Kidney (tissue), 13 donors: ENCODE measurements at regions not wholly inside any gene's neighbourhood (a gene's known extent, or its start where the extent isn't known, plus 50 kb on each side); places are given as distances from the start of the nearest gene placed in this dataset.

Experiments used
- DNase-seq, 5 donors: peaks; one replicate each; pipeline ENCODE4 v3.0.0-alpha.2; 2013 to 2020
- FAIRE-seq: peaks from 2 replicates; lab custom pipeline; 2012; peaks lifted over from hg19 to GRCh38; lab: Jason Lieb, UNC
- H3K27ac ChIP-seq, 2 donors: one replicate each; pipeline ENCODE4 v1.7.0; 2013; ENCODE audit warnings: low read depth in 2 of 2, low read length in 2 of 2, inconsistent platforms in 1 of 2
- H3K27me3 ChIP-seq: one replicate; pipeline ENCODE4 v1.7.1; 2013; ENCODE audit warnings: low read length, inconsistent platforms; ENCODE audit not compliant: control insufficient read depth, insufficient read depth
- H3K36me3 ChIP-seq, 3 donors: one replicate each; pipeline versions ENCODE4 v1.7.0 to v1.7.1; 2013; ENCODE audit warnings: low read length in 3 of 3, control low read depth in 1 of 3, inconsistent platforms in 1 of 3; ENCODE audit not compliant: insufficient read depth in 3 of 3, control insufficient read depth in 2 of 3
- H3K4me1 ChIP-seq, 3 donors: one replicate each; pipeline versions ENCODE4 v1.7.0 to v1.7.1; 2013; ENCODE audit warnings: low read length in 3 of 3, inconsistent platforms in 1 of 3, low read depth in 1 of 3; ENCODE audit not compliant: control insufficient read depth in 2 of 3, insufficient read depth in 2 of 3
- H3K4me3 ChIP-seq, 3 donors: one replicate each; pipeline versions ENCODE4 v1.7.0 to v1.8.1; 2013; ENCODE audit warnings: low read length in 3 of 3, control low read depth in 1 of 3, inconsistent platforms in 1 of 3
- H3K9ac ChIP-seq, 3 donors: one replicate each; pipeline versions ENCODE4 v1.7.0 to v1.7.1; 2013; ENCODE audit warnings: low read length in 3 of 3, control low read depth in 1 of 3, inconsistent platforms in 1 of 3
- H3K9me3 ChIP-seq, 3 donors: one replicate each; pipeline versions ENCODE4 v1.7.0 to v1.7.1; 2013; ENCODE audit warnings: low read length in 3 of 3, control low read depth in 1 of 3, inconsistent platforms in 1 of 3; ENCODE audit not compliant: control insufficient read depth in 2 of 3, insufficient read depth in 1 of 3
- intact Hi-C: fragments of 100-400 bp; cut with DNase I; formaldehyde crosslinking; loops from one replicate; pipeline ENCODE4 v1.11.1; 2022
- TF ChIP-seq, protein P1 (sequence below): IDR thresholded peaks from 3 replicates; pipeline ENCODE4 v1.5.1; 2012; ENCODE audit warnings: mild to moderate bottlenecking, moderate library complexity, borderline replicate concordance; ENCODE audit not compliant: insufficient read depth; ENCODE audit errors: extremely low read depth
- donor health status: control.
- donor health status: control.
- donor health status: control.
- donor health status: control.
- donor health status: control.
- donor health status: DM: yes; HTN: yes; CAD: no.
- donor health status: Normal renal cell carcinoma (clear cell type).

DNA sequence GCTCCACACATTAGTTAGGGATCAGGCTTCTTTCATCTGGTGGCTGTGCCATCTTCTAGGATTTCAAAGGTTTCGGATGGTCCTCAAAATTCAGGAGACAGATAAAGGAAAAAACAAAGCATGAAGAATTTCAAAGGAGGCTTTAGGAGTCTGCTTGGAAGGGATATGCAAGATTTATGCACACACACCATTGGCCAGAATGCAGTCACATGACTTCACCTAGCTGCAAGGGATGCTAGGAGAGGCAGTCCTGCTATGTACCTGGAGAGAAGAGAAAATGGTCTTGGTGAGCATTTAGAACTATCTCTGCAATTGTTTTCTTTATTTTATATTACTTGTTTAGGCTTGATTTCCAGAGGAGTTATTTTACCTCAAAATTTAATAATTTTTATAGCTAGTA lies 174.6 kb downstream of the PCTP start:
- FAIRE-seq: no peak
- H3K27ac ChIP-seq: no peak overlapping the region
- no peaks in the 10 kb centered on the region for H3K27me3 ChIP-seq
- no peak overlapping the region for H3K9ac ChIP-seq
- intact Hi-C loops: no loop called here
- TF ChIP-seq, protein P1, sequence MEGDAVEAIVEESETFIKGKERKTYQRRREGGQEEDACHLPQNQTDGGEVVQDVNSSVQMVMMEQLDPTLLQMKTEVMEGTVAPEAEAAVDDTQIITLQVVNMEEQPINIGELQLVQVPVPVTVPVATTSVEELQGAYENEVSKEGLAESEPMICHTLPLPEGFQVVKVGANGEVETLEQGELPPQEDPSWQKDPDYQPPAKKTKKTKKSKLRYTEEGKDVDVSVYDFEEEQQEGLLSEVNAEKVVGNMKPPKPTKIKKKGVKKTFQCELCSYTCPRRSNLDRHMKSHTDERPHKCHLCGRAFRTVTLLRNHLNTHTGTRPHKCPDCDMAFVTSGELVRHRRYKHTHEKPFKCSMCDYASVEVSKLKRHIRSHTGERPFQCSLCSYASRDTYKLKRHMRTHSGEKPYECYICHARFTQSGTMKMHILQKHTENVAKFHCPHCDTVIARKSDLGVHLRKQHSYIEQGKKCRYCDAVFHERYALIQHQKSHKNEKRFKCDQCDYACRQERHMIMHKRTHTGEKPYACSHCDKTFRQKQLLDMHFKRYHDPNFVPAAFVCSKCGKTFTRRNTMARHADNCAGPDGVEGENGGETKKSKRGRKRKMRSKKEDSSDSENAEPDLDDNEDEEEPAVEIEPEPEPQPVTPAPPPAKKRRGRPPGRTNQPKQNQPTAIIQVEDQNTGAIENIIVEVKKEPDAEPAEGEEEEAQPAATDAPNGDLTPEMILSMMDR: no peak
- H3K9me3 ChIP-seq: peaks cover 0 to 4% (median 0%) of the 10 kb centered on the region in 3 donors
- no peak for DNase-seq
- no peaks in the 10 kb centered on the region for H3K4me1 ChIP-seq
- no peak overlapping the region for H3K4me3 ChIP-seq
- no peaks in the 10 kb centered on the region for H3K36me3 ChIP-seq

DNA sequence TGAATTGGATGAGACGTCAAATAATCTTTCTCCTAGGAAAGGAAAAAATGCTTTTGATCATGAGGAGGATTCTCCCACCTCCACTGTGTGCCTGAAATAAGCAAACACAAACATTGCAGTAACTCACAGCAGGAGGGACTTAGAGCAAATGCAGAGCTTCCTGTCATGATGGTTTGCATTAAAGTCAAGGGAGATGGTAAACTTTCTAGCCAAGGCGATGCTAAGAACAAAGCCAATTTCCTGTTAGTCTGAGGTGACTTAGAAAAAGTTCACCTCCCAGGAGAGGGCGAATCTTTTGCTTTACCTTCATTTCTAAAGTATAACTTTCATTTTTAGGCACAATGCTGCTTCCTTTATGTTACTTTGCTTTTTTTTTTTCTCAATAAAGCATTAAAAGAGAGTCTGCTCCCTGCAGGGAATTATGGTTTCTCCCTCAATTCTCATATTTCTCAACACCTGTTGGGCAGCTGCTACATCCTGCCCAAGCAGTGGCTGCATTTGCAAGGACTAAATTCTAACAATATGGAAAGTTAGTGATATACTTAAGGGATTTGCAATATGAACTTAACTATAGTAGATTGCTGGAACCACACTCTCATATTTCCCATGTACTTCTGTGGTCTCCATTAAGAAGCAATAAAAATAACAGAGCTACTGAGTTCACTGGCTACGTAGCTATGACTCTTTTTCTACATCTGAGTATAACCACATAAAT lies 175.6 kb downstream of the PCTP start:
- FAIRE-seq (no peak), DNase-seq (no peak)
- H3K27ac ChIP-seq: no peak overlapping the region
- no peaks in the 10 kb centered on the region for H3K36me3 ChIP-seq
- H3K4me3 ChIP-seq: no peak overlapping the region
- H3K27me3 ChIP-seq: no peaks in the 10 kb centered on the region
- peaks cover 0 to 4% (median 0%) of the 10 kb centered on the region in 3 donors for H3K9me3 ChIP-seq
- no peak overlapping the region for H3K9ac ChIP-seq
- no peaks in the 10 kb centered on the region for H3K4me1 ChIP-seq
- intact Hi-C loops: no loop called here
- TF ChIP-seq, protein P1: no peak

GRCh38 chr17:55930291-55930809 lies 179.5 kb downstream of the PCTP start:
- no peak for FAIRE-seq

More at GRCh38 chr17:55930291-55930809, 179.5 kb downstream of the PCTP start:
- H3K4me1 ChIP-seq: no peaks in the 10 kb centered on the region
- no peaks in the 10 kb centered on the region for H3K36me3 ChIP-seq
- no peak overlapping the region for H3K27ac ChIP-seq
- no peak overlapping the region for H3K9ac ChIP-seq
- TF ChIP-seq, protein P1: no peak
- intact Hi-C loops: no loop called here
- DNase-seq: no peak
- H3K4me3 ChIP-seq: no peak overlapping the region
- no peaks in the 10 kb centered on the region for H3K27me3 ChIP-seq
- peaks cover 0 to 3% (median 0%) of the 10 kb centered on the region in 3 donors for H3K9me3 ChIP-seq
